IMR-90 (cell line): ENCODE measurements at regions not wholly inside any gene's neighbourhood (a gene's known extent, or its start where the extent isn't known, plus 50 kb on each side); places are given as distances from the start of the nearest gene placed in this dataset.

Source experiments
- ATAC-seq: fragments of 200-7000 bp; cut with Tn5 transposase; 2 replicates; pipeline ENCODE4 v1.9.1; 2020; ENCODE audit warnings: low read depth, mild to moderate bottlenecking, moderate library complexity
- BruUV-seq: library from RNA; stranded (reverse); fragments of 400-500 nt; replicated peaks from 2 replicates; lab custom pipeline; 2021; lab: Mats Ljungman, UMichigan
- CTCF ChIA-PET: fragments of 300-600 bp; formaldehyde crosslinking; extraction: SDS; loops from one replicate; lab custom pipeline; 2021; ENCODE audit warnings: antibody characterized with exemption; lab: Yijun Ruan, JAX
- POLR2A ChIA-PET: fragments of 300-600 bp; sonication (Branson Sonifier 250); formaldehyde crosslinking; loops from one replicate; lab custom pipeline; 2022; ENCODE audit warnings: antibody characterized with exemption; ENCODE audit not compliant: unreplicated experiment; lab: Charles Lee
- DNase-seq: peaks from one replicate; pipeline ENCODE4 v3.0.0; 2013
- H2AFZ ChIP-seq: replicated peaks from 2 replicates; pipeline ENCODE3; 2013; ENCODE audit warnings: low read length, mild to moderate bottlenecking; ENCODE audit not compliant: poor library complexity
- H2AK5ac ChIP-seq: 2 replicates; pipeline ENCODE4 v1.6.1; 2013; ENCODE audit warnings: low read depth, low read length, inconsistent platforms
- H2AK9ac ChIP-seq: replicated peaks from 2 replicates; pipeline ENCODE3; 2013; ENCODE audit warnings: mild to moderate bottlenecking, low read depth, low read length, moderate library complexity; ENCODE audit not compliant: poor library complexity
- H2BK120ac ChIP-seq: 2 replicates; pipeline ENCODE4 v1.6.1; 2013; ENCODE audit warnings: low read depth, low read length, inconsistent platforms
- H2BK15ac ChIP-seq: 3 replicates; pipeline ENCODE4 v1.6.1; 2013; ENCODE audit warnings: low read depth, low read length, inconsistent platforms
- H2BK20ac ChIP-seq: 2 replicates; pipeline ENCODE4 v1.6.1; 2013; ENCODE audit warnings: low read depth, mild to moderate bottlenecking, inconsistent platforms, low read length, moderate library complexity
- H2BK5ac ChIP-seq: 2 replicates; pipeline ENCODE4 v1.6.1; 2013; ENCODE audit warnings: mild to moderate bottlenecking, low read depth, low read length, inconsistent platforms; ENCODE audit not compliant: poor library complexity, severe bottlenecking
- H3K14ac ChIP-seq: replicated peaks from 2 replicates; pipeline ENCODE4 v1.6.1; 2013; ENCODE audit warnings: low read depth, low read length, inconsistent platforms
- H3K18ac ChIP-seq: 2 replicates; pipeline ENCODE4 v1.6.1; 2013; ENCODE audit warnings: low read depth, low read length, control low read depth
- H3K23ac ChIP-seq: 2 replicates; pipeline ENCODE4 v1.6.1; 2013; ENCODE audit warnings: low read depth, low read length, inconsistent platforms
- H3K27ac ChIP-seq: 2 replicates; pipeline ENCODE4 v1.5.1; 2013; ENCODE audit warnings: mild to moderate bottlenecking, control low read depth, low read length; ENCODE audit not compliant: insufficient read depth
- H3K27me3 ChIP-seq: 2 replicates; pipeline ENCODE4 v1.6.1; 2013; ENCODE audit warnings: low read length; ENCODE audit not compliant: control insufficient read depth, insufficient read depth
- H3K36me3 ChIP-seq: 2 replicates; pipeline ENCODE4 v1.6.1; 2013; ENCODE audit warnings: low read length, mixed read lengths; ENCODE audit not compliant: control insufficient read depth, insufficient read depth
- H3K4ac ChIP-seq: 2 replicates; pipeline ENCODE4 v1.6.1; 2013; ENCODE audit warnings: low read depth, low read length, inconsistent platforms
- H3K4me1 ChIP-seq: 2 replicates; pipeline ENCODE4 v1.6.1; 2013; ENCODE audit warnings: low read length, mixed read lengths; ENCODE audit not compliant: control insufficient read depth, insufficient read depth
- H3K4me2 ChIP-seq: 2 replicates; pipeline ENCODE4 v1.6.1; 2013; ENCODE audit warnings: low read depth, mild to moderate bottlenecking, control low read depth, low read length, moderate library complexity
- H3K4me3 ChIP-seq: 2 replicates; pipeline ENCODE4 v1.5.1; 2013; ENCODE audit warnings: low read depth, mild to moderate bottlenecking, control low read depth, low read length, moderate library complexity; ENCODE audit not compliant: insufficient read depth
- H3K56ac ChIP-seq: 2 replicates; pipeline ENCODE4 v1.6.1; 2013; ENCODE audit warnings: low read length, inconsistent platforms; ENCODE audit not compliant: insufficient read depth; ENCODE audit errors: extremely low read depth
- H3K79me1 ChIP-seq, 2 experiments: 2 replicates each; pipeline ENCODE4 v1.6.1; 2013; ENCODE audit warnings: low read length in 2 of 2, inconsistent platforms in 1 of 2, low read depth in 1 of 2
- H3K9ac ChIP-seq: 2 replicates; pipeline ENCODE4 v1.6.1; 2013; ENCODE audit warnings: low read depth, low read length, control low read depth
- H3K9me1 ChIP-seq: 2 replicates; pipeline ENCODE4 v1.6.1; 2013; ENCODE audit warnings: low read length, inconsistent platforms; ENCODE audit not compliant: insufficient read depth
- H3K9me3 ChIP-seq: 2 replicates; pipeline ENCODE4 v1.6.1; 2013; ENCODE audit warnings: low read length; ENCODE audit not compliant: control insufficient read depth, insufficient read depth
- H4K20me1 ChIP-seq: 2 replicates; pipeline ENCODE4 v1.6.1; 2013; ENCODE audit warnings: low read length, inconsistent platforms; ENCODE audit not compliant: insufficient read depth
- H4K5ac ChIP-seq: 2 replicates; pipeline ENCODE4 v1.6.1; 2013; ENCODE audit warnings: mild to moderate bottlenecking, low read depth, low read length, control low read depth
- H4K8ac ChIP-seq, 2 experiments: 2 replicates each; pipeline ENCODE4 v1.6.1; 2013; ENCODE audit warnings: low read depth in 2 of 2, low read length in 2 of 2, control low read depth in 1 of 2, inconsistent platforms in 1 of 2
- H4K91ac ChIP-seq: 2 replicates; pipeline ENCODE4 v1.6.1; 2013; ENCODE audit warnings: low read depth, low read length, inconsistent platforms; ENCODE audit not compliant: insufficient read depth
- BHLHE40 ChIP-seq: fragments of 150-350 bp; IDR thresholded peaks from 2 replicates; pipeline ENCODE4 v1.6.1; 2016; ENCODE audit warnings: mild to moderate bottlenecking, low read depth, low read length
- CEBPB ChIP-seq: IDR thresholded peaks from 2 replicates; pipeline ENCODE4 v1.6.1; 2012; ENCODE audit warnings: low read depth, low read length, improper control_type of control experiment
- CHD1 ChIP-seq: IDR thresholded peaks from 2 replicates; pipeline ENCODE4 v1.6.1; 2012; ENCODE audit warnings: low read depth, low read length, improper control_type of control experiment
- CTCF ChIP-seq: conservative IDR thresholded peaks from 2 replicates; pipeline ENCODE4 v1.5.1; 2012; ENCODE audit warnings: mild to moderate bottlenecking, low read depth, low read length, improper control_type of control experiment
- FOS ChIP-seq: fragments of 150-350 bp; IDR thresholded peaks from 2 replicates; pipeline ENCODE4 v1.6.1; 2016; ENCODE audit warnings: low read depth, low read length
- MAFK ChIP-seq: IDR thresholded peaks from 2 replicates; pipeline ENCODE4 v1.6.1; 2012; ENCODE audit warnings: low read depth, low read length, improper control_type of control experiment
- MAZ ChIP-seq: IDR thresholded peaks from 2 replicates; pipeline ENCODE4 v1.6.1; 2012; ENCODE audit warnings: low read depth, mild to moderate bottlenecking, low read length, improper control_type of control experiment, moderate library complexity, borderline replicate concordance
- NFE2L2 ChIP-seq: fragments of 150-350 bp; IDR thresholded peaks from 2 replicates; pipeline ENCODE4 v1.6.1; 2016; ENCODE audit warnings: low read depth, mild to moderate bottlenecking, low read length
- POLR2A ChIP-seq: IDR thresholded peaks from 2 replicates; pipeline ENCODE4 v1.6.1; 2012; ENCODE audit warnings: mild to moderate bottlenecking, low read depth, low read length
- RAD21 ChIP-seq: IDR thresholded peaks from 2 replicates; pipeline ENCODE4 v1.6.1; 2012; ENCODE audit warnings: low read length, improper control_type of control experiment
- RCOR1 ChIP-seq: IDR thresholded peaks from 2 replicates; pipeline ENCODE4 v1.6.1; 2012; ENCODE audit warnings: mild to moderate bottlenecking, low read length, improper control_type of control experiment; ENCODE audit not compliant: insufficient replicate concordance
- RFX5 ChIP-seq: IDR thresholded peaks from 2 replicates; pipeline ENCODE4 v1.8.0; 2012; ENCODE audit warnings: low read depth, mild to moderate bottlenecking, low read length, moderate library complexity
- SMC3 ChIP-seq: fragments of 150-350 bp; IDR thresholded peaks from 2 replicates; pipeline ENCODE4 v1.6.1; 2016; ENCODE audit warnings: low read depth, mild to moderate bottlenecking, antibody characterized with exemption, low read length, moderate library complexity
- WGBS, 2 experiments: methylation state at CpG; one replicate each; pipeline versions ENCODE4 v1.1.5 to v1.1.7; 2013; ENCODE audit warnings: missing lambda C conversion rate in 2 of 2; ENCODE audit not compliant: insufficient read length in 1 of 2; ENCODE audit errors: extremely low coverage in 2 of 2; 5-methylcytosine and 5-hydroxymethylcytosine counted together
- dilution Hi-C: fragments of 300-500 bp; cut with HindIII; formaldehyde crosslinking; loops from one replicate; pipeline ENCODE4 v1.14.3; 2018; ENCODE audit warnings: low sequenced_read_pairs; ENCODE audit not compliant: unreplicated experiment
- in situ Hi-C: fragments of 300-500 bp; cut with MboI; formaldehyde crosslinking; loops from 3 replicates; pipeline ENCODE4 v1.14.3; 2019; ENCODE audit warnings: low sequenced_read_pairs, inconsistent platforms, mixed read lengths
- intact Hi-C: fragments of 100-400 bp; cut with micrococcal nuclease; formaldehyde crosslinking; loops from 2 replicates; pipeline ENCODE4 v1.10.0; 2022
- TF ChIP-seq, protein P1 (sequence below): fragments of 150-350 bp; IDR thresholded peaks from 2 replicates; pipeline ENCODE4 v1.6.1; 2017; ENCODE audit warnings: mild to moderate bottlenecking, antibody characterized with exemption, low read length, low read depth

- Histone ChIP-seq H2AK5ac (no peak overlapping the region), H4K5ac (no peak overlapping the region), H3K27me3 (no peaks in the 10 kb centered on the region), H2BK5ac (no peak overlapping the region), H4K20me1 (no peaks in the 10 kb centered on the region), H3K18ac (no peak overlapping the region; the same call in 1 of the 2 replicates), H3K4me3 (no peak overlapping the region), H4K8ac (no peak overlapping the region), H3K9me3 (peaks cover 3% of the 10 kb centered on the region; the same call in 1 of the 2 replicates), H2BK20ac (no peak overlapping the region), H3K4me1 (peaks cover 2% of the 10 kb centered on the region; the same call in 1 of the 2 replicates), H3K23ac (no peak overlapping the region), H2AK9ac (no peak overlapping the region), H3K36me3 (no peaks in the 10 kb centered on the region), H3K56ac (no peak overlapping the region), H3K4ac (no peak overlapping the region), H2BK15ac (no peak overlapping the region), H3K27ac (no peak overlapping the region), H4K91ac (no peak overlapping the region), H3K9ac (no peak overlapping the region), H3K79me1 (no peaks in the 10 kb centered on the region), H3K9me1 (no peaks in the 10 kb centered on the region), H3K4me2 (no peak overlapping the region), H3K14ac (no peak overlapping the region), H2AFZ (no peak overlapping the region), H2BK120ac (no peak overlapping the region)
- ChIA-PET POLR2A (no interaction called here), CTCF (no interaction called here)
- in situ Hi-C loops = no loop called here
- peak; percentile 46 for DNase-seq
- no TSS peak for BruUV-seq
- TF ChIP-seq CEBPB (no peak), BHLHE40 (no peak), FOS (no peak), MAFK (no peak), MAZ (no peak), NFE2L2 (no peak), CTCF (no peak), RCOR1 (no peak), POLR2A (no peak), SMC3 (no peak), RAD21 (no peak), CHD1 (no peak), RFX5 (no peak)
- TF ChIP-seq, protein P1, sequence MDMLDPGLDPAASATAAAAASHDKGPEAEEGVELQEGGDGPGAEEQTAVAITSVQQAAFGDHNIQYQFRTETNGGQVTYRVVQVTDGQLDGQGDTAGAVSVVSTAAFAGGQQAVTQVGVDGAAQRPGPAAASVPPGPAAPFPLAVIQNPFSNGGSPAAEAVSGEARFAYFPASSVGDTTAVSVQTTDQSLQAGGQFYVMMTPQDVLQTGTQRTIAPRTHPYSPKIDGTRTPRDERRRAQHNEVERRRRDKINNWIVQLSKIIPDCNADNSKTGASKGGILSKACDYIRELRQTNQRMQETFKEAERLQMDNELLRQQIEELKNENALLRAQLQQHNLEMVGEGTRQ = no peak
- ATAC-seq = peak; percentile 57
- dilution Hi-C loops = no loop called here
- WGBS, 2 experiments = no CpG with 5 or more reads among the region's 1 CpG
- intact Hi-C loops = no loop called here
Measured at GRCh38 chr1:66476774-66477173, 57.2 kb upstream of the SGIP1 start.
